ENCODE measurements at regions not wholly inside any gene's neighbourhood (a gene's known extent, or its start where the extent isn't known, plus 50 kb on each side); places are given as distances from the start of the nearest gene placed in this dataset.

- Histone ChIP-seq H3K9ac (ENCODE audit: low read length) (no peak overlapping the region), H3K4me2 (ENCODE audit: low read depth, low read length, poor library complexity, severe bottlenecking) (no peak overlapping the region), H3K27ac (ENCODE audit: low read length) (no peak overlapping the region)
Observed at GRCh38 chr16:51888534-51888933, 658.4 kb downstream of the TOX3 start.

GRCh38 chr16:51888016-51888415 lies 658.9 kb downstream of the TOX3 start:
- H3K9me3 ChIP-seq (ENCODE audit: low read length): no peaks in the 10 kb centered on the region
- H3K4me2 ChIP-seq (ENCODE audit: low read depth, low read length, poor library complexity, severe bottlenecking): no peak overlapping the region
- H4K20me1 ChIP-seq (ENCODE audit: insufficient read depth, low read depth, low read length): no peaks in the 10 kb centered on the region
- no peak overlapping the region for H3K9ac ChIP-seq (ENCODE audit: low read length)
- no peak overlapping the region for H2AFZ ChIP-seq (ENCODE audit: low read length)
- no peaks in the 10 kb centered on the region for H3K79me2 ChIP-seq (ENCODE audit: low read length)
- no peaks in the 10 kb centered on the region for H3K4me1 ChIP-seq (ENCODE audit: low read length)
- H3K9me2 ChIP-seq (replicated peaks; ENCODE audit: insufficient read depth, low read length): no peaks in the 10 kb centered on the region
- H3K36me3 ChIP-seq (ENCODE audit: insufficient read depth, low read length): no peaks in the 10 kb centered on the region
- no peak overlapping the region for H3K4me3 ChIP-seq (ENCODE audit: low read length)
- no peak overlapping the region for H3K27ac ChIP-seq (ENCODE audit: low read length)
- DNase-seq: no peak
- no peaks in the 10 kb centered on the region for H3K27me3 ChIP-seq (ENCODE audit: low read length)

More at GRCh38 chr16:51888534-51888933, 658.4 kb downstream of the TOX3 start:
- Histone ChIP-seq H3K9me2 (replicated peaks; ENCODE audit: insufficient read depth, low read length) (no peaks in the 10 kb centered on the region), H3K4me3 (ENCODE audit: low read length) (no peak overlapping the region), H3K27me3 (ENCODE audit: low read length) (no peaks in the 10 kb centered on the region), H3K79me2 (ENCODE audit: low read length) (no peaks in the 10 kb centered on the region), H3K36me3 (ENCODE audit: insufficient read depth, low read length) (no peaks in the 10 kb centered on the region), H4K20me1 (ENCODE audit: insufficient read depth, low read depth, low read length) (no peaks in the 10 kb centered on the region), H3K4me1 (ENCODE audit: low read length) (no peaks in the 10 kb centered on the region), H2AFZ (ENCODE audit: low read length) (no peak overlapping the region), H3K9me3 (ENCODE audit: low read length) (no peaks in the 10 kb centered on the region)
- no peak for DNase-seq

GRCh38 chr16:51886456-51886855 lies 660.5 kb downstream of the TOX3 start:
- Histone ChIP-seq H3K9me2 (replicated peaks; ENCODE audit: insufficient read depth, low read length) (no peaks in the 10 kb centered on the region), H3K4me2 (ENCODE audit: low read depth, low read length, poor library complexity, severe bottlenecking) (no peak overlapping the region), H3K79me2 (ENCODE audit: low read length) (no peaks in the 10 kb centered on the region), H3K36me3 (ENCODE audit: insufficient read depth, low read length) (no peaks in the 10 kb centered on the region), H3K9ac (ENCODE audit: low read length) (no peak overlapping the region), H3K9me3 (ENCODE audit: low read length) (no peaks in the 10 kb centered on the region), H4K20me1 (ENCODE audit: insufficient read depth, low read depth, low read length) (no peaks in the 10 kb centered on the region), H3K27me3 (ENCODE audit: low read length) (no peaks in the 10 kb centered on the region), H3K4me3 (ENCODE audit: low read length) (no peak overlapping the region), H3K27ac (ENCODE audit: low read length) (no peak overlapping the region), H3K4me1 (ENCODE audit: low read length) (no peaks in the 10 kb centered on the region), H2AFZ (ENCODE audit: low read length) (no peak overlapping the region)
- DNase-seq: no peak

GRCh38 chr16:51884773-51885172 lies 662.2 kb downstream of the TOX3 start:
- DNase-seq: no peak
- no peak overlapping the region for H3K4me2 ChIP-seq (ENCODE audit: low read depth, low read length, poor library complexity, severe bottlenecking)
- H3K4me1 ChIP-seq (ENCODE audit: low read length): no peaks in the 10 kb centered on the region
- H3K9me3 ChIP-seq (ENCODE audit: low read length): no peaks in the 10 kb centered on the region
- H3K79me2 ChIP-seq (ENCODE audit: low read length): no peaks in the 10 kb centered on the region
- H3K4me3 ChIP-seq (ENCODE audit: low read length): no peak overlapping the region
- H3K27me3 ChIP-seq (ENCODE audit: low read length): no peaks in the 10 kb centered on the region
- H3K27ac ChIP-seq (ENCODE audit: low read length): no peak overlapping the region
- no peak overlapping the region for H2AFZ ChIP-seq (ENCODE audit: low read length)
- H3K9ac ChIP-seq (ENCODE audit: low read length): no peak overlapping the region
- H3K9me2 ChIP-seq (replicated peaks; ENCODE audit: insufficient read depth, low read length): no peaks in the 10 kb centered on the region
- H4K20me1 ChIP-seq (ENCODE audit: insufficient read depth, low read depth, low read length): no peaks in the 10 kb centered on the region
- H3K36me3 ChIP-seq (ENCODE audit: insufficient read depth, low read length): no peaks in the 10 kb centered on the region

- Histone ChIP-seq H3K79me2 (ENCODE audit: low read length) (no peaks in the 10 kb centered on the region), H3K9me2 (replicated peaks; ENCODE audit: insufficient read depth, low read length) (no peaks in the 10 kb centered on the region), H3K4me3 (ENCODE audit: low read length) (no peak overlapping the region), H3K27me3 (ENCODE audit: low read length) (no peaks in the 10 kb centered on the region), H3K36me3 (ENCODE audit: insufficient read depth, low read length) (no peaks in the 10 kb centered on the region), H3K9ac (ENCODE audit: low read length) (no peak overlapping the region), H3K27ac (ENCODE audit: low read length) (no peak overlapping the region), H3K9me3 (ENCODE audit: low read length) (no peaks in the 10 kb centered on the region), H3K4me2 (ENCODE audit: low read depth, low read length, poor library complexity, severe bottlenecking) (no peak overlapping the region), H2AFZ (ENCODE audit: low read length) (no peak overlapping the region), H4K20me1 (ENCODE audit: insufficient read depth, low read depth, low read length) (no peaks in the 10 kb centered on the region), H3K4me1 (ENCODE audit: low read length) (no peaks in the 10 kb centered on the region)
- DNase-seq: no peak
Observed at GRCh38 chr16:51881731-51882130, 665.2 kb downstream of the TOX3 start.

GRCh38 chr16:51880776-51881175 lies 666.2 kb downstream of the TOX3 start:
- no peak overlapping the region for H2AFZ ChIP-seq (ENCODE audit: low read length)
- no peak overlapping the region for H3K27ac ChIP-seq (ENCODE audit: low read length)
- no peak overlapping the region for H3K4me3 ChIP-seq (ENCODE audit: low read length)
- H3K36me3 ChIP-seq (ENCODE audit: insufficient read depth, low read length): no peaks in the 10 kb centered on the region
- no peaks in the 10 kb centered on the region for H3K79me2 ChIP-seq (ENCODE audit: low read length)
- H3K27me3 ChIP-seq (ENCODE audit: low read length): no peaks in the 10 kb centered on the region
- H3K9me3 ChIP-seq (ENCODE audit: low read length): no peaks in the 10 kb centered on the region
- H3K9me2 ChIP-seq (replicated peaks; ENCODE audit: insufficient read depth, low read length): no peaks in the 10 kb centered on the region
- H3K9ac ChIP-seq (ENCODE audit: low read length): no peak overlapping the region
- H4K20me1 ChIP-seq (ENCODE audit: insufficient read depth, low read depth, low read length): no peaks in the 10 kb centered on the region
- H3K4me1 ChIP-seq (ENCODE audit: low read length): no peaks in the 10 kb centered on the region
- H3K4me2 ChIP-seq (ENCODE audit: low read depth, low read length, poor library complexity, severe bottlenecking): no peak overlapping the region
- no peak for DNase-seq

GRCh38 chr16:51877686-51878085 lies 669.3 kb downstream of the TOX3 start:
- Histone ChIP-seq H3K27ac (ENCODE audit: low read length) (no peak overlapping the region), H3K4me3 (ENCODE audit: low read length) (no peak overlapping the region), H3K9me3 (ENCODE audit: low read length) (no peaks in the 10 kb centered on the region), H4K20me1 (ENCODE audit: insufficient read depth, low read depth, low read length) (no peaks in the 10 kb centered on the region), H2AFZ (ENCODE audit: low read length) (no peak overlapping the region), H3K9me2 (replicated peaks; ENCODE audit: insufficient read depth, low read length) (no peaks in the 10 kb centered on the region), H3K9ac (ENCODE audit: low read length) (no peak overlapping the region), H3K79me2 (ENCODE audit: low read length) (no peaks in the 10 kb centered on the region), H3K4me1 (ENCODE audit: low read length) (no peaks in the 10 kb centered on the region), H3K36me3 (ENCODE audit: insufficient read depth, low read length) (no peaks in the 10 kb centered on the region), H3K4me2 (ENCODE audit: low read depth, low read length, poor library complexity, severe bottlenecking) (no peak overlapping the region), H3K27me3 (ENCODE audit: low read length) (no peaks in the 10 kb centered on the region)
- DNase-seq: no peak

GRCh38 chr16:51876934-51877333 lies 670.0 kb downstream of the TOX3 start:
- H4K20me1 ChIP-seq (ENCODE audit: insufficient read depth, low read depth, low read length): no peaks in the 10 kb centered on the region

GRCh38 chr16:51876601-51876875 lies 670.4 kb downstream of the TOX3 start:
- Histone ChIP-seq H3K9me2 (replicated peaks; ENCODE audit: insufficient read depth, low read length) (no peaks in the 10 kb centered on the region), H3K4me2 (ENCODE audit: low read depth, low read length, poor library complexity, severe bottlenecking) (no peak overlapping the region), H3K27ac (ENCODE audit: low read length) (no peak overlapping the region), H3K27me3 (ENCODE audit: low read length) (no peaks in the 10 kb centered on the region), H3K79me2 (ENCODE audit: low read length) (no peaks in the 10 kb centered on the region), H3K4me3 (ENCODE audit: low read length) (no peak overlapping the region), H2AFZ (ENCODE audit: low read length) (no peak overlapping the region), H3K36me3 (ENCODE audit: insufficient read depth, low read length) (no peaks in the 10 kb centered on the region), H4K20me1 (ENCODE audit: insufficient read depth, low read depth, low read length) (no peaks in the 10 kb centered on the region), H3K9me3 (ENCODE audit: low read length) (no peaks in the 10 kb centered on the region), H3K9ac (ENCODE audit: low read length) (no peak overlapping the region), H3K4me1 (ENCODE audit: low read length) (no peaks in the 10 kb centered on the region)
- DNase-seq: no peak

More at GRCh38 chr16:51876934-51877333, 670.0 kb downstream of the TOX3 start:
- H3K79me2 ChIP-seq (ENCODE audit: low read length): no peaks in the 10 kb centered on the region
- H3K27me3 ChIP-seq (ENCODE audit: low read length): no peaks in the 10 kb centered on the region
- no peak overlapping the region for H3K9ac ChIP-seq (ENCODE audit: low read length)
- no peak overlapping the region for H3K4me3 ChIP-seq (ENCODE audit: low read length)
- no peak overlapping the region for H3K27ac ChIP-seq (ENCODE audit: low read length)
- H2AFZ ChIP-seq (ENCODE audit: low read length): no peak overlapping the region
- no peak for DNase-seq
- no peaks in the 10 kb centered on the region for H3K36me3 ChIP-seq (ENCODE audit: insufficient read depth, low read length)
- H3K9me3 ChIP-seq (ENCODE audit: low read length): no peaks in the 10 kb centered on the region
- H3K9me2 ChIP-seq (replicated peaks; ENCODE audit: insufficient read depth, low read length): no peaks in the 10 kb centered on the region
- no peaks in the 10 kb centered on the region for H3K4me1 ChIP-seq (ENCODE audit: low read length)
- no peak overlapping the region for H3K4me2 ChIP-seq (ENCODE audit: low read depth, low read length, poor library complexity, severe bottlenecking)

Measured in Karpas-422 (cell line).